Fibroblast of lung (primary cell): ENCODE measurements at regions not wholly inside any gene's neighbourhood (a gene's known extent, or its start where the extent isn't known, plus 50 kb on each side); places are given as distances from the start of the nearest gene placed in this dataset.
"Not testable (repeated sequence)": the region's sequence is repeated elsewhere in the genome, so short reads cannot be mapped to it uniquely, and the experiment has no call there.

Source experiments
- DNase-seq, 2 donors: peaks; one replicate each; pipeline versions ENCODE4 v3.0.0 to v3.0.0-alpha.2; 2010; ENCODE audit warnings: low read depth in 2 of 2
- H2AFZ ChIP-seq: 2 replicates; pipeline ENCODE4 v1.5.1; 2012; ENCODE audit warnings: low read length, control low read depth, inconsistent platforms
- H3K27ac ChIP-seq: 2 replicates; pipeline ENCODE4 v1.5.1; 2011; ENCODE audit warnings: low read length, control low read depth; ENCODE audit not compliant: insufficient read depth
- H3K27me3 ChIP-seq: 2 replicates; pipeline ENCODE4 v1.5.1; 2011; ENCODE audit warnings: mild to moderate bottlenecking, low read length; ENCODE audit not compliant: control insufficient read depth, insufficient read depth
- H3K36me3 ChIP-seq: 2 replicates; pipeline ENCODE4 v1.5.1; 2011; ENCODE audit warnings: low read length; ENCODE audit not compliant: control insufficient read depth, insufficient read depth
- H3K4me1 ChIP-seq: 2 replicates; pipeline ENCODE4 v1.5.1; 2011; ENCODE audit warnings: low read length; ENCODE audit not compliant: control insufficient read depth, insufficient read depth; ENCODE audit errors: extremely low read depth
- H3K4me2 ChIP-seq: 2 replicates; pipeline ENCODE4 v1.5.1; 2011; ENCODE audit warnings: low read length, control low read depth; ENCODE audit not compliant: insufficient read depth; ENCODE audit errors: extremely low read depth
- H3K4me3 ChIP-seq, 4 experiments: fragments of 200-600 bp in 1 of 4; sonication (generic) in 1 of 4; replicated peaks in 1 of 4; 2 replicates each; pipeline ENCODE4 v1.5.1; 2011 to 2016; ENCODE audit warnings: low read length in 4 of 4, low read depth in 3 of 4, mild to moderate bottlenecking in 3 of 4, control low read depth in 2 of 4, inconsistent platforms in 1 of 4, mixed read lengths in 1 of 4; ENCODE audit not compliant: insufficient read depth in 1 of 4; ENCODE audit errors: control extremely low read depth in 1 of 4
- H3K79me2 ChIP-seq: 2 replicates; pipeline ENCODE4 v1.5.1; 2012; ENCODE audit warnings: mild to moderate bottlenecking, low read length, inconsistent platforms; ENCODE audit not compliant: control insufficient read depth, insufficient read depth
- H3K9ac ChIP-seq: 2 replicates; pipeline ENCODE4 v1.5.1; 2011; ENCODE audit warnings: mild to moderate bottlenecking, low read length, control low read depth; ENCODE audit not compliant: insufficient read depth
- H3K9me3 ChIP-seq: 2 replicates; pipeline ENCODE4 v1.5.1; 2012; ENCODE audit warnings: low read depth, low read length; ENCODE audit not compliant: control insufficient read depth, insufficient read depth
- H4K20me1 ChIP-seq: 2 replicates; pipeline ENCODE4 v1.5.1; 2011; ENCODE audit warnings: low read length; ENCODE audit not compliant: control insufficient read depth, insufficient read depth; ENCODE audit errors: extremely low read depth
- EZH2 ChIP-seq: IDR thresholded peaks from 2 replicates; pipeline ENCODE4 v1.5.1; 2012; ENCODE audit warnings: low read length, control low read depth, mild to moderate bottlenecking; ENCODE audit errors: missing control alignments
- TF ChIP-seq, protein P1 (sequence below), 2 donors: IDR thresholded peaks in 1 of 2; conservative IDR thresholded peaks in 1 of 2; 1 replicate in 1 of 2; 2 replicates in 1 of 2; pipeline ENCODE4 v1.5.1; 2011 to 2012; ENCODE audit warnings: low read length in 2 of 2, control low read depth in 1 of 2, inconsistent platforms in 1 of 2, low read depth in 1 of 2, mild to moderate bottlenecking in 1 of 2

DNA sequence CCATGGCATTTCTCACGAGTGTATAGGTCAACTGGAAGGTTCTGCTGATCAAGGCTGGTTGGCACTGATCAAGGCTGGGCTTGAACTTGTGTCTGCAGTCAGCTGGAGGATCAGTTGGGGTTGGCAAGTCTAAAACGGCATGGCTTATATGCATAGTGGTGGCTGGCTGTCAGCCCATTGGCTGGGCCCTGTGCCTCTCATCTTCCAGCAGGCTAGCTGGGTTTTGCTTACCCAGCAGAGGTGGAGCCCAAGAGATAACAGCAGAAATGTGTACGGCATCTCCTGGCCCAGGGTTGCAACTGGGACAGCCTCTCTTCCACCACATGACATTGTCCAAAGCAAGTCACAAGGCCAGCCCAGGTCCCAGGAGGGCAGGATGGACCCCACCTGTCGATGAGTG, 158.2 kb downstream of the BMP7 start:
- TF ChIP-seq EZH2 = no peak
- TF ChIP-seq, protein P1, sequence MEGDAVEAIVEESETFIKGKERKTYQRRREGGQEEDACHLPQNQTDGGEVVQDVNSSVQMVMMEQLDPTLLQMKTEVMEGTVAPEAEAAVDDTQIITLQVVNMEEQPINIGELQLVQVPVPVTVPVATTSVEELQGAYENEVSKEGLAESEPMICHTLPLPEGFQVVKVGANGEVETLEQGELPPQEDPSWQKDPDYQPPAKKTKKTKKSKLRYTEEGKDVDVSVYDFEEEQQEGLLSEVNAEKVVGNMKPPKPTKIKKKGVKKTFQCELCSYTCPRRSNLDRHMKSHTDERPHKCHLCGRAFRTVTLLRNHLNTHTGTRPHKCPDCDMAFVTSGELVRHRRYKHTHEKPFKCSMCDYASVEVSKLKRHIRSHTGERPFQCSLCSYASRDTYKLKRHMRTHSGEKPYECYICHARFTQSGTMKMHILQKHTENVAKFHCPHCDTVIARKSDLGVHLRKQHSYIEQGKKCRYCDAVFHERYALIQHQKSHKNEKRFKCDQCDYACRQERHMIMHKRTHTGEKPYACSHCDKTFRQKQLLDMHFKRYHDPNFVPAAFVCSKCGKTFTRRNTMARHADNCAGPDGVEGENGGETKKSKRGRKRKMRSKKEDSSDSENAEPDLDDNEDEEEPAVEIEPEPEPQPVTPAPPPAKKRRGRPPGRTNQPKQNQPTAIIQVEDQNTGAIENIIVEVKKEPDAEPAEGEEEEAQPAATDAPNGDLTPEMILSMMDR (conservative IDR thresholded peaks at IDR 0.05 in 1 of 2, IDR thresholded peaks at IDR 0.05 in 1 of 2; ENCODE audit: low read depth in 1 of 2, low read length in 2 of 2) = no peak
- H3K9ac ChIP-seq = no peak overlapping the region
- H3K4me3 ChIP-seq = no peak overlapping the region
- H3K79me2 ChIP-seq = no peaks in the 10 kb centered on the region
- no peaks in the 10 kb centered on the region for H3K36me3 ChIP-seq
- H3K4me2 ChIP-seq = no peak overlapping the region
- no peaks in the 10 kb centered on the region for H3K27me3 ChIP-seq
- H3K9me3 ChIP-seq = no peaks in the 10 kb centered on the region
- no peaks in the 10 kb centered on the region for H3K4me1 ChIP-seq
- H3K27ac ChIP-seq = no peak overlapping the region
- H4K20me1 ChIP-seq = no peaks in the 10 kb centered on the region
- no peak overlapping the region for H2AFZ ChIP-seq
- DNase-seq = no peak

DNA sequence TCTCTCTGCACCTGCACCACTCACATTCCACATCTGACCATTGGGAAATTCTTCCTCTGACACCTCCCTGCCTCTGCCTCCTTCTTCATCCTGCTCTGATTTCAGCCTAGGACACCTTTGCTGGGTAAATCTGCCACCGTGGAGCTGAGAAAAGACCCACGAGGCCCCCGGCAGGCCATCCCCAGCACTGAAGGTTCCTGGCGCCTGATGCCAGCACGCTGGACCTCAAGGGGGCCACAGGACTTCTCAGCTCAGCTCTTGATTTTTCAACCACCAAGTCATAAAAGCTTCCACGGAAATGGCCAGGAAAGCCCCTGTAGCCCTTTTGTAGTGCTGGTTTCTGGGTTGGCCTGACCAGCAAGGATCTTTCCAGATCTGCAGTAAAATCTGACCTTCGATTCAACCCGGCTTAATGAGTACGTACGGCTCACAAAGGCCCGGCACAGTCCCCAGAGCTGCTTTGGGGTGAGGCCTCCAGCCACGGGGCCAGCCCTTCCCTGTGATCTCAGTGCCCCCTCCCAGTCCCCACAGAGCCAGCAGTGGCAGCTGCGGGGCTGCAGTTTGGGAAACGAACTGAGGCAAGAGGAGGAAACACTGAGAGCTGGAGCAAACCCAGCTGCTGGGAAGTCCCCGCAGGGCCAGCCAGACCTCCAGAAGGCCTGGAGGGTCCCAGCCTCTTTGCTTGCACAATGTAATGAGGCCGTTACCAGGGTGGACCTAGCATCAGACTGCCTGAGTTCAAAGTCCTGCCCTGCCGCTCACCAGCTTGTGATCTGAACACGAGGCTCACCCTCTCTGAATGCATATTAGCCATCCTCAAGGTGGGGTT, 157.5 kb downstream of the BMP7 start:
- Histone ChIP-seq H3K36me3 (no peaks in the 10 kb centered on the region), H2AFZ (no peak overlapping the region), H4K20me1 (no peaks in the 10 kb centered on the region), H3K79me2 (no peaks in the 10 kb centered on the region), H3K27ac (no peak overlapping the region), H3K9me3 (no peaks in the 10 kb centered on the region), H3K4me3 (no peak overlapping the region), H3K9ac (no peak overlapping the region), H3K27me3 (no peaks in the 10 kb centered on the region), H3K4me1 (no peaks in the 10 kb centered on the region), H3K4me2 (no peak overlapping the region)
- TF ChIP-seq, protein P1 (conservative IDR thresholded peaks at IDR 0.05 in 1 of 2, IDR thresholded peaks at IDR 0.05 in 1 of 2; ENCODE audit: low read depth in 1 of 2, low read length in 2 of 2) = no peak
- no peak for TF ChIP-seq EZH2
- no peak for DNase-seq

DNA sequence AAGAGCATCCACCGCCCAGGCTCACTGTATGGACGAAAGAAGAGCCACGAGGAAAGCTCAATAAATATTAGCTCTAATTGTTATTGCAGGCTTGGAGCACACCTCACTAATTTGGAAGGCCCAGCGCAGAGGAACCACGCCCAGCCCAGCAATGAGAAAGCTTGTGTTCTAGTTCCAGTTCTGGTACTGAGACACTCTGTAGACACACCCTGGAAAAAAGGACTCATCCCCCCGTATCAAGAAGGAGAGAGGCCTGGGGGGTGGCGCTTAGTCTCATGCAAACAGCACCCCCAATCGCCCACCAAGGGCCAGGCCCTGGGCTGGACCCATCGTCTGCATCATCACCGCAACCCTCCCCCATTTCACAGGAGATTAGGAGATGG, 156.9 kb downstream of the BMP7 start:
- Histone ChIP-seq H4K20me1 (no peaks in the 10 kb centered on the region), H3K27ac (no peak overlapping the region), H3K4me2 (no peak overlapping the region), H3K9me3 (no peaks in the 10 kb centered on the region), H2AFZ (no peak overlapping the region), H3K27me3 (no peaks in the 10 kb centered on the region), H3K36me3 (no peaks in the 10 kb centered on the region), H3K4me3 (no peak overlapping the region), H3K4me1 (no peaks in the 10 kb centered on the region), H3K9ac (no peak overlapping the region), H3K79me2 (no peaks in the 10 kb centered on the region)
- DNase-seq = no peak
- TF ChIP-seq EZH2 = no peak
- TF ChIP-seq, protein P1 (conservative IDR thresholded peaks at IDR 0.05 in 1 of 2, IDR thresholded peaks at IDR 0.05 in 1 of 2; ENCODE audit: low read depth in 1 of 2, low read length in 2 of 2) = no peak

DNA sequence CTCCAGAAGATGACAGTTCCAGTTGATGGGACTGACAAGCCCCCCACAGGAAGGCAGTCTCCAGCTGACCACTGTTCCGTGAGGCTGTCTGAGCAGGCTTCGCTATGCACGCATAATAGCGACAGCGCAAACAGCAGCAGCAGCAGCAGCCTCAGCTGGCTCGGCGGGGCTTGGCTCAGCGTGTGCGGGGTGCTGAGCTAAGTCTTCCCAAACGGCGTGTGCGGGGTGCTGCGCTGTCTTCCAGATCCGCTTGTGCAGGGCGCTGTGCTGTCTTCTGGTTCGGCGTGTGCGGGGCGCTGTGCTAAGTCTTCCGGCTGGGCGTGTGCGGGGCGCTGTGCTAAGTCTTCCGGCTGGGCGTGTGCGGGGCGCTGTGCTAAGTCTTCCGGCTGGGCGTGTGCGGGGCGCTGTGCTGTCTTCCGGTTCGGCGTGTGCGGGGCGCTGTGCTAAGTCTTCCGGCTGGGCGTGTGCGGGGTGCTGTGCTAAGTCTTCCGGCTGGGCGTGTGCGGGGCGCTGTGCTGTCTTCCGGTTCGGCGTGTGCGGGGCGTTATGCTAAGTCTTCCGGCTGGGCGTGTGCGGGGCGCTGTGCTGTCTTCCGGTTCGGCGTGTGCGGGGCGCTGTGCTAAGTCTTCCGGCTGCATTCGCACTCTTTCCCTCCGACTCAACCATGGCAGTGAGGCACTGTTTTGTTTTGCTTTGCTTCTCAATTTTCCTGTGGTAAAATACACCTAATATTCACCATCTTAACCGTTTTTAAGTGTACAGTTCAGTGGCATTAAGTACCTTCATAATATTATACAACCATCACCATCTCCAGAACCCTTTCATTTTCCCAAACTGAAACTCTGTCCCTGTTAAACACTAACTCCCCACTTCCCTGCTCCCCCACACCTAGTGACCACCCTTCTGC, 156.1 kb downstream of the BMP7 start:
- H3K36me3 ChIP-seq, DNase-seq, H3K4me3 ChIP-seq, H3K79me2 ChIP-seq, H2AFZ ChIP-seq, H4K20me1 ChIP-seq, H3K27ac ChIP-seq, H3K9ac ChIP-seq, H3K4me1 ChIP-seq, H3K4me2 ChIP-seq, H3K27me3 ChIP-seq, H3K9me3 ChIP-seq: not testable (repeated sequence)
